ENCODE measurements at regions not wholly inside any gene's neighbourhood (a gene's known extent, or its start where the extent isn't known, plus 50 kb on each side); places are given as distances from the start of the nearest gene placed in this dataset.
"Not testable (repeated sequence)": the region's sequence is repeated elsewhere in the genome, so short reads cannot be mapped to it uniquely, and the experiment has no call there.

DNA sequence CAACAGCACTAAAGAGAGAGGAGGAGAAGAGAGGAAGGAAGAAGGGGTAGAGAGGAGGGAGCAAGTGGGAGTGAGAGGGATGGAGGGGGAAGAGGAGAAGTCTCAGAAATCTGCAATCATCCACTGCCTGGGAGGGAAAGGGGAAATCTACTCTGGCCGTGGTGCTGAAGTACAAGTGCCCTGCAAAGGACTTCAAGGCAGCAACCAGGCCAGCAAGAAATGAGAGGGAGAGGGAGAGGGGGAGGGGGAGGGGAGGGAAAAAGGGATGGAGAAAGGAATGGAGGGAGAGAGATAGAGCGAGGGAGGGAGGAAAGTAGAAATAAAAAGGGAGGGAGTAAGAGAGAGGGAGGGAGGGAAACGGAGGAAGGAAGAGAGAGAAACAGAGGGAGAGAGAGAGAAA, 130.8 kb upstream of the EEF2KMT start:
- no peak for DNase-seq (ENCODE audit: low read depth in 2 of 2)
- TF ChIP-seq, protein P1, sequence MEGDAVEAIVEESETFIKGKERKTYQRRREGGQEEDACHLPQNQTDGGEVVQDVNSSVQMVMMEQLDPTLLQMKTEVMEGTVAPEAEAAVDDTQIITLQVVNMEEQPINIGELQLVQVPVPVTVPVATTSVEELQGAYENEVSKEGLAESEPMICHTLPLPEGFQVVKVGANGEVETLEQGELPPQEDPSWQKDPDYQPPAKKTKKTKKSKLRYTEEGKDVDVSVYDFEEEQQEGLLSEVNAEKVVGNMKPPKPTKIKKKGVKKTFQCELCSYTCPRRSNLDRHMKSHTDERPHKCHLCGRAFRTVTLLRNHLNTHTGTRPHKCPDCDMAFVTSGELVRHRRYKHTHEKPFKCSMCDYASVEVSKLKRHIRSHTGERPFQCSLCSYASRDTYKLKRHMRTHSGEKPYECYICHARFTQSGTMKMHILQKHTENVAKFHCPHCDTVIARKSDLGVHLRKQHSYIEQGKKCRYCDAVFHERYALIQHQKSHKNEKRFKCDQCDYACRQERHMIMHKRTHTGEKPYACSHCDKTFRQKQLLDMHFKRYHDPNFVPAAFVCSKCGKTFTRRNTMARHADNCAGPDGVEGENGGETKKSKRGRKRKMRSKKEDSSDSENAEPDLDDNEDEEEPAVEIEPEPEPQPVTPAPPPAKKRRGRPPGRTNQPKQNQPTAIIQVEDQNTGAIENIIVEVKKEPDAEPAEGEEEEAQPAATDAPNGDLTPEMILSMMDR (IDR thresholded peaks at IDR 0.05; ENCODE audit: low read depth, low read length) = no peak
- H3K4me3 ChIP-seq (replicated peaks in 1 of 2; ENCODE audit: low read depth in 2 of 2, low read length in 2 of 2) = no peak overlapping the region

- TF ChIP-seq, protein P1 (IDR thresholded peaks at IDR 0.05; ENCODE audit: low read depth, low read length) = no peak
- no peak overlapping the region for H3K4me3 ChIP-seq (replicated peaks in 1 of 2; ENCODE audit: low read depth in 2 of 2, low read length in 2 of 2)
- DNase-seq (ENCODE audit: low read depth in 2 of 2) = no peak
Observed at GRCh38 chr16:5225931-5226655, 128.5 kb upstream of the EEF2KMT start.

DNA sequence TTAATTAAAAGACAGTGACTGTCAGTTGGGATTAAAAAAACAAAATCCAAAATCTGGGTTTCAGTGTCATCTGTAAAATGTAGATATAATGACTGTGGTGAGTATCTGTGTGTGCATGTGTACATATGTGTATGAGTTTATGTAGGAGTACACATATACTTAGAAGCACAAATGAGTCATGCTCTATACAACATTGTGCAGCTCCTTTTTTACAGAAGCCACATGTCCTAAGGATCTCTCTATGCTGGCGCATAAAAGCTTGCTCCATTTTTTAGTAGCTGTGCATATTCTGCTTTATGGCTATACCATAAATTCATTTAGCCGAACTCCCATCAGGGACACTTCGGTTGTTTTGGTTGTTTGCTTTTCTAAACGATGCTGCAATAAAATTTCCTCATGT, 125.2 kb upstream of the EEF2KMT start:
- no peak overlapping the region for H3K4me3 ChIP-seq (replicated peaks in 1 of 2; ENCODE audit: low read depth in 2 of 2, low read length in 2 of 2)
- no peak for DNase-seq (ENCODE audit: low read depth in 2 of 2)
- TF ChIP-seq, protein P1 (IDR thresholded peaks at IDR 0.05; ENCODE audit: low read depth, low read length) = no peak

GRCh38 chr16:5221831-5222230, 124.2 kb upstream of the EEF2KMT start:
- not testable (repeated sequence) for H3K4me3 ChIP-seq (replicated peaks in 1 of 2; ENCODE audit: low read depth in 2 of 2, low read length in 2 of 2); DNase-seq (ENCODE audit: low read depth in 2 of 2)

DNA sequence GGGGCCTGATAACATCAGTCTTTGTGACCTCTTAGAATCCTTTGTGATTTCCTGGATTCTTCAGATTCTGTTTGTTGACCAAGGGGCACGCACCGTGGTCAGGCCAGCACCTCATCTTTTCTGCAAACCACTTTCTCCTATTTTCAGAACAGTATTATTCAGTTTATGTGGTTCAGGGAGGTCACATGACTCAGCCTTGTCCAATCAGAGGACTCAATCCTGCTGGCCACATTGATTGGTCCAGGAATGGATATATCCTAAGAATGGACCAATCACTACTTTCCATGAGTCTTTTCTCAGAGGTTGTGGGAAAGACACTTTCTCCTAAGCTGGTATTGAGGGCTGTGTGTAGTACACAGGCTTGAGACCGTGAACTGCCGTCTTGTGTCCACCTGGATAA, 123.1 kb upstream of the EEF2KMT start:
- TF ChIP-seq, protein P1 (IDR thresholded peaks at IDR 0.05; ENCODE audit: low read depth, low read length) = no peak
- no peak for DNase-seq (ENCODE audit: low read depth in 2 of 2)

GRCh38 chr16:5216441-5217080, 119.0 kb upstream of the EEF2KMT start:
- no peak overlapping the region for H3K4me3 ChIP-seq (replicated peaks in 1 of 2; ENCODE audit: low read depth in 2 of 2, low read length in 2 of 2)
- TF ChIP-seq, protein P1 (IDR thresholded peaks at IDR 0.05; ENCODE audit: low read depth, low read length) = no peak
- no peak for DNase-seq (ENCODE audit: low read depth in 2 of 2)

More for the DNA sequence above, 123.1 kb upstream of the EEF2KMT start:
- H3K4me3 ChIP-seq (replicated peaks in 1 of 2; ENCODE audit: low read depth in 2 of 2, low read length in 2 of 2) = no peak overlapping the region

DNA sequence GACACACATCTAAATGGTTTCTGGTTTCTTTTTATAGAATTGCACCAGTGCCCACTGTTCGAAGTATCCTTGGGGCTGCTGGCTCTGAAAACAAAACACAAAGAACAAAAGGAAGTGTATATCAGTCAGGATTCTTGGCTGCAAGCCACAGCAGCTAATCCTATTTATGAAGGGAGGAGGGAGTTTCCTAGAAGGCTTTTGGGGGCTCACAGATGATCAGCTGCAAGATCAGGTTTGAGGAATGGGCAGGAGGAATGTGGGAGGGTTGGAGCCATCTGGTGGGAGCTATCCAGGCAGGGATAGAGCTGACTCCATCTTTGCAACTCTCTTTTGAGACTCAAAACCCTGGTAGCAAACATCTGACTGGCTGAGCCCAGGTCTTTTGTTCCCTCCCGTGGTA, 118.3 kb upstream of the EEF2KMT start:
- DNase-seq (ENCODE audit: low read depth in 2 of 2) = no peak
- H3K4me3 ChIP-seq (replicated peaks in 1 of 2; ENCODE audit: low read depth in 2 of 2, low read length in 2 of 2) = no peak overlapping the region

More for the DNA sequence above, 118.3 kb upstream of the EEF2KMT start:
- TF ChIP-seq, protein P1 (IDR thresholded peaks at IDR 0.05; ENCODE audit: low read depth, low read length) = no peak
